ENCODE measurements at regions not wholly inside any gene's neighbourhood (a gene's known extent, or its start where the extent isn't known, plus 50 kb on each side); places are given as distances from the start of the nearest gene placed in this dataset.

- no peak for TF ChIP-seq CTCF (IDR thresholded peaks at IDR 0.05; ENCODE audit: poor library complexity)
- no peak for TF ChIP-seq EZH2 (IDR thresholded peaks at IDR 0.05; ENCODE audit: borderline replicate concordance)
These were observed 157.0 kb downstream of the ACTL7B start for GRCh38 chr9:108698801-108699200.
